ENCODE measurements at regions not wholly inside any gene's neighbourhood (a gene's known extent, or its start where the extent isn't known, plus 50 kb on each side); places are given as distances from the start of the nearest gene placed in this dataset.
"Not testable (repeated sequence)": the region's sequence is repeated elsewhere in the genome, so short reads cannot be mapped to it uniquely, and the experiment has no call there.

GRCh38 chr4:49217492-49217891 lies 231.4 kb downstream of the CWH43 start (continued):
- TF ChIP-seq ZBTB2 (CRISPR knock-in tag; IDR thresholded peaks at IDR 0.05; ENCODE audit: low read depth), result no peak

- H4K20me1 ChIP-seq (ENCODE audit: insufficient read depth, low read length); BruUV-seq (replicated peaks); in situ Hi-C loops (cut with HindIII; ENCODE audit: extremely low pct_ligation_motif_present, low pct_unique_long_range_greater_than_20kb); H3K4me3 ChIP-seq (replicated peaks in 1 of 3; ENCODE audit: insufficient read depth in 1 of 3, low read depth in 2 of 3, low read length in 3 of 3); FAIRE-seq; H3K36me3 ChIP-seq (replicated peaks in 1 of 2; ENCODE audit: control insufficient read depth in 1 of 2, insufficient read depth in 2 of 2, low read length in 2 of 2); ATAC-seq; H3K27ac ChIP-seq (ENCODE audit: extremely low read length, insufficient read depth, low read length); H3K9ac ChIP-seq (ENCODE audit: insufficient read depth, low read depth, low read length); H3K27me3 ChIP-seq (ENCODE audit: control insufficient read depth in 1 of 2, insufficient read depth in 2 of 2, low read length in 2 of 2); CTCF ChIA-PET (ENCODE audit: low intra/inter-chr PET ratio, low total read pairs); POLR2A ChIA-PET; H2AFZ ChIP-seq (ENCODE audit: low read length); intact Hi-C loops (cut with micrococcal nuclease; ENCODE audit: unreplicated experiment); H3K4me1 ChIP-seq (ENCODE audit: insufficient read depth, low read length); DNase-seq (ENCODE audit: low spot score); H3K4me2 ChIP-seq (ENCODE audit: low read depth, low read length); H3K79me2 ChIP-seq (ENCODE audit: insufficient read depth, low read length): not testable (repeated sequence)
- peaks cover 90% of the 10 kb centered on the region for H3K9me3 ChIP-seq (ENCODE audit: low read length)
- WGBS (ENCODE audit: low lambda C conversion rate), result 6% methylated on average over 3 of the region's 3 CpGs
Observed at GRCh38 chr4:49218094-49218493, 232.0 kb downstream of the CWH43 start.

GRCh38 chr4:49218931-49219330 lies 232.9 kb downstream of the CWH43 start:
- H2AFZ ChIP-seq (ENCODE audit: low read length); in situ Hi-C loops (cut with HindIII; ENCODE audit: extremely low pct_ligation_motif_present, low pct_unique_long_range_greater_than_20kb); H3K4me1 ChIP-seq (ENCODE audit: insufficient read depth, low read length); H3K4me3 ChIP-seq (replicated peaks in 1 of 3; ENCODE audit: insufficient read depth in 1 of 3, low read depth in 2 of 3, low read length in 3 of 3); H4K20me1 ChIP-seq (ENCODE audit: insufficient read depth, low read length); H3K9ac ChIP-seq (ENCODE audit: insufficient read depth, low read depth, low read length); intact Hi-C loops (cut with micrococcal nuclease; ENCODE audit: unreplicated experiment); H3K27ac ChIP-seq (ENCODE audit: extremely low read length, insufficient read depth, low read length); H3K36me3 ChIP-seq (replicated peaks in 1 of 2; ENCODE audit: control insufficient read depth in 1 of 2, insufficient read depth in 2 of 2, low read length in 2 of 2); ATAC-seq; CTCF ChIA-PET (ENCODE audit: low intra/inter-chr PET ratio, low total read pairs); POLR2A ChIA-PET; H3K4me2 ChIP-seq (ENCODE audit: low read depth, low read length); H3K79me2 ChIP-seq (ENCODE audit: insufficient read depth, low read length); DNase-seq (ENCODE audit: low spot score); BruUV-seq (replicated peaks); FAIRE-seq; H3K27me3 ChIP-seq (ENCODE audit: control insufficient read depth in 1 of 2, insufficient read depth in 2 of 2, low read length in 2 of 2): not testable (repeated sequence)
- peaks cover 82% of the 10 kb centered on the region for H3K9me3 ChIP-seq (ENCODE audit: low read length)

GRCh38 chr4:49219489-49220225 lies 233.6 kb downstream of the CWH43 start:
- H3K27ac ChIP-seq (ENCODE audit: extremely low read length, insufficient read depth, low read length); CTCF ChIA-PET (ENCODE audit: low intra/inter-chr PET ratio, low total read pairs); H3K4me1 ChIP-seq (ENCODE audit: insufficient read depth, low read length): not testable (repeated sequence)

More at GRCh38 chr4:49219489-49220225, 233.6 kb downstream of the CWH43 start:
- H3K4me3 ChIP-seq (replicated peaks in 1 of 3; ENCODE audit: insufficient read depth in 1 of 3, low read depth in 2 of 3, low read length in 3 of 3); H3K9ac ChIP-seq (ENCODE audit: insufficient read depth, low read depth, low read length); H2AFZ ChIP-seq (ENCODE audit: low read length); H3K36me3 ChIP-seq (replicated peaks in 1 of 2; ENCODE audit: control insufficient read depth in 1 of 2, insufficient read depth in 2 of 2, low read length in 2 of 2); DNase-seq (ENCODE audit: low spot score); ATAC-seq; FAIRE-seq; POLR2A ChIA-PET; H3K79me2 ChIP-seq (ENCODE audit: insufficient read depth, low read length); H3K27me3 ChIP-seq (ENCODE audit: control insufficient read depth in 1 of 2, insufficient read depth in 2 of 2, low read length in 2 of 2); in situ Hi-C loops (cut with HindIII; ENCODE audit: extremely low pct_ligation_motif_present, low pct_unique_long_range_greater_than_20kb); H3K4me2 ChIP-seq (ENCODE audit: low read depth, low read length); intact Hi-C loops (cut with micrococcal nuclease; ENCODE audit: unreplicated experiment); H4K20me1 ChIP-seq (ENCODE audit: insufficient read depth, low read length): not testable (repeated sequence)
- peaks cover 77% of the 10 kb centered on the region for H3K9me3 ChIP-seq (ENCODE audit: low read length)
- TSS peak; percentile 71 for BruUV-seq (replicated peaks)
- 2% methylated on average over 4 of the region's 4 CpGs for WGBS (ENCODE audit: low lambda C conversion rate)
